GM12864 (cell line): ENCODE measurements at regions not wholly inside any gene's neighbourhood (a gene's known extent, or its start where the extent isn't known, plus 50 kb on each side); places are given as distances from the start of the nearest gene placed in this dataset.

Source experiments
- DNase-seq: peaks from one replicate; pipeline ENCODE4 v3.0.0-alpha.2; 2011; ENCODE audit warnings: low read depth
- H3K4me3 ChIP-seq: 2 replicates; pipeline ENCODE4 v1.5.1; 2011; ENCODE audit warnings: mild to moderate bottlenecking, low read depth, low read length, control low read depth
- CTCF ChIP-seq: IDR thresholded peaks from 2 replicates; pipeline ENCODE4 v1.5.1; 2011; ENCODE audit warnings: low read depth, mild to moderate bottlenecking, moderate library complexity, low read length, control low read depth, inconsistent platforms; ENCODE audit errors: missing control alignments

DNA sequence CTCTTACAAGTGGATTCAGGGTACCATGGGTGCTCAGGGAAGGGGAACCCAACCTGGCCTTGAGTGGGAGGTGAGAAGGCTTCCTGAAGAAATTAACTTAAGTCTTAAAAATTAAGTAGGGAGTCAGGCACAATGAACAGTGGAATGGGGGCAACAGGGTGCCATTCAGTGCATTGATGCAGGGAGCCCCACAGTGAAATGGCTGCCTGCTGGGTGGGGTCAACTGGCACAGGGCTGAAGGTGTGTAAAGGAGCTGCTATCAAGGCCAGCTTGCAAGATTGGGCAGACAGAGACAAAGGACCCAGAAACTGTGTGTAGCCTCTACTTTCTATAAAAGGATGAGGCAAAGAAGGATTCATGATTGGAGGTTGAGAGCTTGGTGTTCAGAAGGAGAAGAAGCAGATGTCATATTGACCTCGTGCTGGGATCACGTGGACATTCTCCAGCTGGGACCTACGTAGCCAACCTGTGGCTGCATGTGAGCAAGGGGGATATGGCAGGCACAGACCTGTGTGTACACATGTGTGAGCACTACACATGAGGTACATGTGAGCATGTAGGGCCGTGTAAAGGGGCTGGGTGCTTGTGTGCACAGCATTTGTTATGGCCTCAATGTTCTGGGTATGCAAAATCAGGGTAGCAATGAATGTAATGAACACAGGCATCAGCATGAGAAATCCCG, 209.5 kb upstream of the HAAO start:
- TF ChIP-seq CTCF: no peak
- no peak overlapping the region for H3K4me3 ChIP-seq
- no peak for DNase-seq

- TF ChIP-seq CTCF: no peak
- DNase-seq: no peak
- H3K4me3 ChIP-seq: no peak overlapping the region
Observed at GRCh38 chr2:43001055-43001378, 208.6 kb upstream of the HAAO start.

DNA sequence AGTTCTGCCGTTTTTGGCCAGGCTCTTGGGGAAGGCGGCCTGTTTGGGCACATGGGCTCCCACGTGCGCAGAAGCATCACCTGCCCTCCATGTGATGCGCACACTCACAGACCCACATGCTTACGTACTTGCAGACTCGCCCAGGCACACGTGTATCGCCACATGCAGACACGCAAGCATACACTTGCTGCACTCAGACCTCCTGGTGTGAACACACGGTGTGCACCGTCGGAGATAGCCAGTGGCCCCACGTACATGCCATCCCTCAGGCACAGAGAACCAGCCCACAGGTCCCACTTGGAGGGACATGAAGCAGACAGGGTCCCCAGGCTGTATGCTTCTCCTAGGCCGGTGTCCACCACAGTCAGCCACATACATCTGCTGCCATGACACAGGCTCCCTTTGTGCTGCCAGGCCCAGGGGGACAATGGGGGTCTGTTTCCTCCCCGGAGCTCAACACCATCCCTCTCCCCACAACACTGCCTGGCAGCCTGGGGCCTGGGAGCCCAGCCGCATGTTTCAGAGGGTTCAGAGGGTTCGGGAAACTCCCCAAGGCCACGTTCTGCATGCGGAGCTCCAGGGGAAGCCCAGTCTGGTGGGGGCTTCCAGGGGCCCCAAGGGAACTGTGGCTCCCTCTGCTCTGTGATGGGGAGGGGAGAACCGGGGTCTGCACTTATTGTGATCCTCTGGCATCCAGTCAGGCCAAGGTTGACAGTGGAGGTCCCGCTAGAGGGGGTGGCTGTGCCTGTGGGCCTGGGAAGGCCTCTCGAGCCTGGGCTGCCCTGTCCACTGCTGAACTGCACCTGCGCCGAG, 208.1 kb upstream of the HAAO start:
- TF ChIP-seq CTCF: no peak
- H3K4me3 ChIP-seq: no peak overlapping the region
- no peak for DNase-seq

DNA sequence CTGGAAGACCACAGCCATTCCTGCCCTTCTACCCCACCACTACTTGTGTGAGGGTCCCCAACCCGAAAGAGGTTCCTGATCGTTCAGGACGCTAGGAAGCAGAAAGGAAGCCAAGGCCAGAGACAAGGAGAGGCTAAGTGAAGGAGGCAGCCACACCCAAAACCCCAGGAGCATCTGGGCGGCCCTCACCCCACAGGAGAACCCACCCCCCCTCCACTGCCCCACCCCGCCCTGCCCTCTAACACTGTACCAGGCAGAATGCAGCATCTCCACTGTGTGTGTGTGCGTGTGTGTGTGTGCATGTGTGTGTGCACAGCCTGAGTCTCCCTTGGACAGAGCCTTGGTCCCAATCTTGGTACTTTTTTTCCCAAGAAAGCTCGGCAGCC, 207.5 kb upstream of the HAAO start:
- no peak for TF ChIP-seq CTCF
- no peak for DNase-seq
- no peak overlapping the region for H3K4me3 ChIP-seq

DNA sequence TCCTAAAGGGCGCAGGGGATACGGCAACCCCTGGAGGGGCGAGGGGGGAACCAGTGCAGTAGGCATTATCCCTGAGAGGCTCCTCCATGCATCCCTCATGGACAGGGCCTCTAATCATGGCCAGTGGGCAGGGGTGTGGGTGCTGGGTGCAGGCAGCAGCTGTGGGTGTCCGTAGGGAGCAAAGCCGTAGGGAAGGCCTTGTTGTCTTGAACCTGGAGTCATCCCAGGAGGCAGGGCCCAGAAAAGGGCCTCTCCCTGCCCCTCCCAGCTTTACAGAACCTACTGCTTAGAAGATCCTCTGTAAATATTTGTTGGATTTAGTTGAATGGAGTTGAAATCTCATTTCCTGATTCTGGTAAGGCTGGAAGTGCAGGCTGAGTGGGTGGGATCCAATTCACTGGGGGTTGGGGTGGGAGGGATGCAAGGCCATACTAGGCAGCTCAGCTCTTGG, 207.0 kb upstream of the HAAO start:
- H3K4me3 ChIP-seq: no peak overlapping the region
- no peak for DNase-seq
- TF ChIP-seq CTCF: no peak

DNA sequence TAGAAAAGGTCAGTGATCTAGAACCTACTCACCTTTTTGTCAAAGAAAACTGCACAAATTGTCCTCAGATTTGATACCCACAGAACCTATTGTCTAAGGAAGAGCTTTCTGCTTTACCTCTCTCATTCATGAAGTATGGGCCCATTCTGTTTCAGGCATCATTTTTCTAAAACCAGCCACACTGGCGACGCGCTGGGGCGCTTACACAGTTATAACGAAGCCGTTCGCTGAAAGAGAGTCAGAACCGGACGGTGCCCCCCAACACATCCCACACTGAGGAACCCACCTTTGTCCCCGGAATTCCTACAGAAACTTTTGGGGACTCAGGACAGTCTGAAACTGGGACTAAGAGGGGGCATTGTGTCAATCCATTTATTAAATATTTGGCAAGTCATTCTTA, 206.3 kb upstream of the HAAO start:
- DNase-seq: no peak
- TF ChIP-seq CTCF: no peak
- no peak overlapping the region for H3K4me3 ChIP-seq

DNA sequence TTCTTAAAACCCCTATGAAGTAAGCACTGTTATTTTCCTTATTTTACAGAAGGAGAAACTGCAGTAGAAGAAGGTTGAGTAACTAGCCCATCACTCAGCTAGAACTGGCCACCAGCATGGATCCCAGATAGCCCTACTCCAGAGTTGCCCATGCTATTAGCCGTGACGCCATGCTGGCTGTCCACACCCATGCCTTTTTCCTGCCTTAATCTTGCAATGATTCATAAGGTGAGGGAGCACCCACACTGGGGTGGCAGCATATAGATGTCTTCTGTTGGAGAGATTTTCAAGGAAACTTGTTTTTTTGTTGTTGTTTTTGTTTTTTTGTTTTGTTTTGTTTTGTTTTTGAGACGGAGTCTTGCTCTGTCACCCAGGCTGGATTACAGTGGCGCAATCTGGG, 204.1 kb upstream of the HAAO start:
- no peak for DNase-seq

More for the DNA sequence above, 204.1 kb upstream of the HAAO start:
- H3K4me3 ChIP-seq: no peak overlapping the region
- TF ChIP-seq CTCF: no peak
